GM18861 (cell line): ENCODE measurements at regions not wholly inside any gene's neighbourhood (a gene's known extent, or its start where the extent isn't known, plus 50 kb on each side); places are given as distances from the start of the nearest gene placed in this dataset.
"Not testable (repeated sequence)": the region's sequence is repeated elsewhere in the genome, so short reads cannot be mapped to it uniquely, and the experiment has no call there.

Source experiments
- ATAC-seq: cut with Tn5 transposase; IDR thresholded peaks from one replicate; pipeline ENCODE4 v1.9.1; 2021; ENCODE audit not compliant: unreplicated experiment

DNA sequence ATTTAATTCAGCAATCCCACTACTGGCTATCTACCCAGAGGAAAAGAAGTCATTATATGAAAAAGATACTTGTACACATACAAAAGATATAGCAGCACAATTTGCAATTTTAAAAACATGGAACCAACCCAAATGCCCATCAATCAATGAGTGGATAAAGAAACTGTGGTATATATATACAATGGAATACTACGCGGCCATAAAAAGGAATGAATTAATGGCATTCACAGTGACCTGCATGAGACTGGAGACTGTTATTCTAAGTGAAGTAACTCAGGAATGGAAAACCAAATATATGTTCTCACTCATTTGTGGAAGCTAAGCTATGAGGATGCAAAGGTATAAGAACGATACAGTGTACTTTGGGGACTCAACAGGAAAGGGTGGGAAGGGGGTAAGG, 102.8 kb upstream of the KCNMA1 start:
- ATAC-seq = not testable (repeated sequence)

DNA sequence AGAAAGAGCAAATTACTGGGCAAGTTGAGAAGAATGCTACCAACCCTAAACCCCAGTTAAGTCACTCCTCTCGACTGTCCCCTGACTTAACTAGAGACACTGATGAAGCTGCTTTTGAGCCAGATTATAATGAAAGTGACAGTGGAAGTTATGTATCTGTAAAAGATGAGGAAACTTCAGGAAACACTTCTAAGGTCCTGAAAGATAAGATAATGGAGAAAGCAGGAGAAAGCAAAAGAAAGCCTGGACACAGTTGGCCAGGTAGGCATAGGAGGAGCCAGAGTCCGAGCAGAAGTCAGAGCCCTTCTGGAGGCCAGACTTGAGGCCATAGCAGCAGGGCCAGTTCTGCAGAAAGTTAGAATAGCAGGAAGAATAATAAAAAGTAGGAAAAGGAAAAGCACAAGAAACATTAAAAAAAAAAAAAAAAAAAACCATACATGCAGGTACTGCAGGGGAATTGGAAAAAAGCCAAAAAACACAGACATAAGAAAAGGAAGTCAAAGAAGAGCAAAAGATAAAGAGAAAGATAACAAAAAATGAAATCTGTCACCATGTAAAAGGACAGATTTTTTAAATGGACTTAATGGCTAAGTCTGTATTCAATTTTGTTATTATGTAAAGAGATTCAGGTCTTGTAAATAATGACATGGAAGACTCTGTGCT, 101.0 kb upstream of the KCNMA1 start:
- no peak for ATAC-seq

DNA sequence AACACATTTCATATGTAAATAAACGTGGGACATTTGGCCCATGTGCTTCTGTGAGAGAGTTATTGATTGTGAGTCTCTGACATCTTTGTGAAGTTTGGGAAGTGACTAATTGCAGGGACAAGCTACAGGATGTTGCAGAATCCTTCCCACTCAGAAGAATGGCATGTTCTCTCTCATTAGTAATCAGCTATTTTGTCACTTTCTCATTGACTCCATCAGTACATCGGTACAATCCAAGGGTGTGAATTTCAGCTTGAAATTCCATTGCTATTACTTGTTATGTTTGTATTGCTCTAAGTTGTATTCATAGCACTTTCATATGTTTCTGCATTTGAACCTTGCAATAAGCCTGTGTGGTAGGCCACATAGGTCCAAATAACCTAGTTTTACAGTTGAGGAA, 100.0 kb upstream of the KCNMA1 start:
- no peak for ATAC-seq

DNA sequence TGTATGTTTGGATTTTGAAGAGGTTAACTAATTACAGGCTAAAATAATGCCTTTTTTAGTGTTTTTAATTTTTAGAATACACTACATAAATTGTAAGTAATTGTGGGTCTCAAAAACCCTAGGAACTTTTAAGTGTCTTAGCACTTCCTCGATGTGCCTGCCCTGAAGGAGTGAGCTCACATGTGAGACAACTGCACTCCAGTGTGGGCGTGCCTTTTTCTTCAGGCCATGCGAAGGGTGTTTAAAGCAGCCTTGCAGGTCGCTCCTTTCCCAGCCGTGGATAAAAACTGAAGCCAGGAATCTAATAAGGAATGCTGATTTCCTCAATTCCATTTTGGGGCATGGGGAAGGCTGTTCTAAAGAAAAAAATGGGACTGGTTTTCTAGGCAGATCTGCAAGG, 97.5 kb upstream of the KCNMA1 start:
- ATAC-seq = not testable (repeated sequence)

DNA sequence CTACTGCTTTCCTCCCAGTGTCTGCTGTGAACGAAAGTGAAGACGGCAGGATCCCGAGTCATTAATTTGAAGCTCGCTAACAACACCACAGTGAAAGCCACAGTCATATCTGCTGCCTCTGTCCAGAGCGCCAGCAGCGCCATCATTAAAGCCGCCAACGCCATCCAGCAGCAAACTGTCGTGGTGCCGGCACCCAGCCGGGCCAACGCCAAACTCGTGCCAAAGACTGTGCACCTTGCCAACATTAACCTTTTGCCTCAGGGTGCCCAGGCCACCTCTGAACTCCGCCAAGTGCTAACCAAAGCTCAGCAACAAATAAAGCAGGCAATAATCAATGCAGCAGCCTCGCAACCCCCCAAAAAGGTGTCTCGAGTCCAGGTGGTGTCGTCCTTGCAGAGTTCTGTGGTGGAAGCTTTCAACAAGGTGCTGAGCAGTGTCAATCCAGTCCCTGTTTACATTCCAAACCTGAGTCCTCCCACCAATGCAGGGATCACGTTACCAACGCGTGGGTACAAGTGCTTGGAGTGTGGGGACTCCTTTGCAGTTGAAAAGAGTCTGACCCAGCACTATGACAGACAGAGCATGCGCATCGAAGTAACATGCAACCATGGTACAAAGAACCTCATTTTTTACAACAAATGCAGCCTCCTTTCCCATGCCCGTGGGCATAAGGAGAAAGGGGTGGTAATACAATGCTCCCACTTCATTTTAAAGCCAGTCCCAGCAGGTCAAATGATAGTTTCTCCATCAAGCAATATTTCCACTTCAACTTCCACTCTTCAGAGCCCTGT, 94.8 kb upstream of the KCNMA1 start:
- ATAC-seq = no peak

DNA sequence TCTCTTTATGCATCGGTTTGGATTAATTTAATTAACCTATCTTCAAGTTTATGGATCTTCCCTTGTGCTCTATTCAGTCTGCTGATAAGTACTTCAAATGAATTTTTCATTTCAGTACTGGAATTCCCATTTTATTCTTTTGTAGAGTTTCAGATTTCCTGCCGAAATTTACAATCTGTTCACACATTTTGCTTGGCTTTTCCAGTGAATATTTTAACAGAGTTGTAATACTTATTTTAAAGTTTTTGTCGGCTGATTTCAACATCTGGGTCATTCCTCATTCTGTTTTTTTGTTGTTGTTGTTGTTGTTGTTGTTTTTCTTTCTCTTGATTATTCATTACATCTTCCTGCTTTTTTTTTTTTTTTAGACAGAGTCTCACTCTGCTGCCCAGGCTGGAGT, 89.9 kb upstream of the KCNMA1 start:
- no peak for ATAC-seq

DNA sequence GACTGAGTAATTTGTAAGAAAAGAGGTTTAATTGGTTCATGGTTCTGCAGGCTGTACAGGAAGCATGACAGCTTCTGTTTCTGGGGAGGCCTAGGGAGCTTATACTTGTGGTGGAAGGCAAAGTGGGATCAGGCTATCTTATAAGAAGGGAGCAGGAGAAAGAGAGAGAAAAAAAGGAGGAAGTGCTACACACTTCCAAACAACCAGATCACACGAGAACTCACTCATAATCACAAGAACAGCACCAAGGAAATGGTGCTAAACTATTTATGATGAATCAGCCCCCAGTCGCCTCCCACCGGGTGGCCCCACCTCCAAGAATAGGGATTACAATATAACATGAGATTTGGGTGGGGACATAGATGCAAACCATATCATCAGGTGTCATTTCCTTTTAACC, 89.1 kb upstream of the KCNMA1 start:
- no peak for ATAC-seq

DNA sequence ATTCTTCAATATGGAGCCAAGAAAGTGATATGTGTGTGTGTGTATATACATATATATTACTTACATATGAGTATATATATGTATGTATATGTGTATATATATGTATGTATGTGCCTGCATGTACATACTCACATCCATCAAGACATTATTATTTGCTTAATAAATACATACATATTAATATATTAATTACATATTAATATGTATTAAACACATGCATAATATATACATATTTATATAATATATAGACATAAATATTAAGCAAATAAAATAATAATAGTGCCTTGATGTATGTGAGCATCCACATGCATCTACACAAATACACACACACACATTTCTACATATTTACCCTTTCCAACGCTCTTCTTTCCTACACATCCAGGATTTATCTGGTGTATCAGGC, 88.7 kb upstream of the KCNMA1 start:
- no peak for ATAC-seq

DNA sequence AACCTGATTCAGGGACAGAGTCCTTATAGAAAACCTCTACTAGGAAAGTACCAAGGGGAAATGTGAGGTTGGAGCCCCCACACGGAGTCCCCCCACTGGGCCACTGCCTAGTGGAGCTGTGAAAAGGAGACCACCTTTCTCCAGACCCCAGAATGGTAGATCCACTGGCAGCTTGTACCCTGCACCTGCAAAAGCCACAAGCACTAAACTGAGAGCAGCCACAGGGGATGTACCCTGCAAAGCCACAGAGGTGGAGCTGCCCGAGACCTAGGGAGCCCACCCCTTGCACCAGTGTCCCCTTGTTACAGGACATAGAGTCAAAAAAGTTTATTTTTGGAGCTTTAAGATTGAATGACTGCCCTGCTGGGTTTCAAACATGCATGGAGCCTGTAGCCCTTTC, 87.2 kb upstream of the KCNMA1 start:
- no peak for ATAC-seq

DNA sequence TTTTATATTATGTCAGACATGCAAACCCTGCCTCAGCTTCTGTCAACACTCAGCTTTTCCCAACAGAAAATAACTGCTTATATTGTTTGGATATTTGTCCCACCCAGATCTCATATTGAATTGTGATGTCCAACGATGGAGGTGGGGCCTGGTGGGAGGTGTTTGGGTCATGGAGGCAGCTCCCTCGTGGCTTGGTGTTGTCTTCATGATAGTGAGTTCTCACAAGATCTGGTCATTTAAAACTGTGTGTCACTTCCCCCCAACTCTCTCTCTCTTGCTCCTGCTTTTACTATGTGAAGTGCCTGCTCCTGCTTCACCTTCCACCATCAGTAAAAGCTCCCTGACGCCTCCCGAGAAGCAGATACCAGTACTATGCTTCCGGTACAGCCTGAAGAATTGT, 85.8 kb upstream of the KCNMA1 start:
- no peak for ATAC-seq

DNA sequence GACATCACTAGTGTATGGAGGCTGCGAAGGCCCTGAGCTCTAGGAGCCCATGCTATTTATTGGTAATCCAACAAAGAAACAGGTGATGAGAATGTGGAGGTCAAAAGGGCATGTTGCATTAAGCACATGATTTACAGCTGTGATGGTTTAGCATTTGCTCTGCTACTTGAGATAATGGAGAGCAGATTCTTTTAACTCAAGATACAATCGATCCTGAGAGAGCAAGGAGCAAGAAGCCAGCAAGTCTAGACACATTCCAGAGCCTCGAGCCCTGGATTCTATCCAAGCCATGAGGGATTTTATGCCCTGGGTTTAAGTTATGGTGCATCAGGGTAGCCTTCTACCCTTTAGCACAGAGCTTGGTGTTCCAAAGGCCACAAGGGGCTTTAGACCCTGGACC, 85.3 kb upstream of the KCNMA1 start:
- not testable (repeated sequence) for ATAC-seq

DNA sequence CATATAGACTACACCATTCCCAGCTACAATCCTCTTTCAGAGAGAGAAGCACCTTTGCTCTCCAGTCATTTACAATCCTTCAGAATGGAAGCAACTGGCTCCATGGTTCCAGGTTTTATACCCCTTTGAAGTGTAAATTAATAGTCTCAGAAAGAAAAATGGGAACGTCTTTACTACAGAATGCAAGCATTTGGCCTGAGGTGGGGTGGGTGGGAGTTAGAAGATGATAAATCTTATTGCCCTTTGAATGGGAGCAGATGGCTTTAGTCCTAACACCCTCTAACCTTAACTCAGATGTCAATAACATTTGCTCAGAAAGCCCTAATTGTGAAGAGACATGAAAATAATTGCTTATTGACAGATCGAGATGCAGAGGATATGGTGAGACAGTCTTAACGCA, 84.2 kb upstream of the KCNMA1 start:
- ATAC-seq = no peak

DNA sequence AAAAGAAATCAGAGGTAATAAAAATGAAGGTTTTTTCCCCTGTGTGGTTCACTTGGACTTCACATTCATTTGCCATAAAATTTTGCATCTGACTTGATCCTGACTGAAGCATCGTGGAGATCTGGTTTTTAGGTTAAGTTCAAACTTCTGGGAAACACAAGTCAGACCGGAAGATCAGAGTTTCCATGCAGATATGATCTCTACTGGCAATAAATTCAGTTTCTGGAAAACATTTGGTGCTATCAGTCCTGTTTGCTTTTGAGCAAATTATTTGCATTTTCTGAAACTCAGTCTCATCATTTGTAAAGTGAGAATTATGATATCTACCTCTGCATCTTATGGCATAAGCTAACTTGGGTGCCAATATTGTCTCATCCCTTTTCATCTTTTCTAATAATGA, 81.3 kb upstream of the KCNMA1 start:
- no peak for ATAC-seq

DNA sequence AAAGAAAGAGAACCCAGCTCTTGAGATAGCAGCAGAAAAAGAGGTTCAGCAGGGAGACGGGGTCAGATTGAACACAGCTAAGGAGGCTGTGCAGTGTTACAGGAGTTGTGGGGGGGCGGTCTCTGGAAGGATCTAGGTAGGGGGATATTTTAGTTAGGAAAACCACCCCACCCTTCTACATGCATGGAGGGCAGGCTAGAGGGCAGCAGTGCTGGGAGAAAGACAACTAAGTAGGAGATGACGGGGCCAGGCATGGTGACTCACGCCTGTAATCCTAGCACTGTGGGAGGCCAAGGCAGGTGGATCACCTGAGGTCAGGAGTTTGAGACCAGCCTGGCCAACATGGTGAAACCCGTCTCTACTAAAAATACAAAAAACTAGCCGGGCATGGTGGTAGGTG, 80.7 kb upstream of the KCNMA1 start:
- ATAC-seq = not testable (repeated sequence)

DNA sequence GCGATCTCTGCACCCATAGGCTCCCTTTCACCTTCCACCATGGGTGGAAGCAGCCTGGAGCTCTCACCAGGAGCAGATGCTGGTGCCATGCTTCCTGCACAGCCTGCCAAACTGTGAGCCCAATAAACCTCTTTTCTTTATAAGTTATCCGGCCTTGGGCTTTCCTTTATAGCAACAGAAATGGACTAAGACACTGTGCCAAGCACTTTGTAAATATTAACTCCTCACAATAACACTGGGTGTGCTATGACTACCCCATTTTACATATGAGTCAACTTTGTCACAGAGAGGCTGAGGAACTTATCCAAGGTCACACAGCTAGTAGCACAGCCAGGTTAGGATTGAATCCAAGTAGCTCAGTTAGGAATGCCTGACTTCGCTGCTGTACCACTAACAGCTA, 79.7 kb upstream of the KCNMA1 start:
- no peak for ATAC-seq

DNA sequence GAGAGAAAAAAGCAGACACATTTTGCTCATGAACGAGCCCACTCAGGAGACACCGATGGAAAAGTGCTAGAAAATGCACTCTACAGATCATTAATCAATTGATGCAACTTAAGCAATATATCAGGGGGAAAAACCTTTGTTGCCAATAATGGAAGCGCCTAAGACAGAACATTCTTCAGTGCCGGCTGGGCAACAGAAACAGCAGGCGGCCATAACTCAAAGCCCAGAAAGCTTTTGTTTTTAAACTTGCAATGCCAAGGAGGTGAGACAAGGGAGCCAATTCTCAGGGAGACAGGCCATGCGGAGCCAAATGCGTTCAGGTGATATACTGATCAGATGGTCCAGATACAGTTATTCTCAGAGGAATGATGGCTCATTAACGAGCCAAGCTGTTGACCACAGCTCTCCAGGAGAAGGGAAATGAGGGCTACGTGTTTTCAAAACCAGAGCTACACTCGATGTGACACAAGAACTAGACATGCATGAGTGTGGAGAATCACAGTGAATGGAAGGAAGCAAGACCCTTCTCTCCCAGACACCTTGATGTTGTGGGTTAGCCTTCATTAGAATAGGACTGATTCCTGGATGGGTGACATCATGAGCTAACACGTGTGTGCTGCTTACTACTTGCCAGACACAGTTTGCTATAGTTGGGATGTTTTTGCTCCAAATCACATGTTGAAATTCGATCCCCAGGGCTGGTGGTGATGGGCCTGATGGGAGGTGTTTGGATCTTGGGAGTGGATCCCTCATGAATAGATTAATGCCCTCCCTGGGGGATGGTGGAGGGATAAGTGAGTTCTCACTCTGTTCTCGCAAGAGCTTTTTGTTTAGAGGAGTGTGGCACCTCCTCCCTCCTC, 79.1 kb upstream of the KCNMA1 start:
- no peak for ATAC-seq

DNA sequence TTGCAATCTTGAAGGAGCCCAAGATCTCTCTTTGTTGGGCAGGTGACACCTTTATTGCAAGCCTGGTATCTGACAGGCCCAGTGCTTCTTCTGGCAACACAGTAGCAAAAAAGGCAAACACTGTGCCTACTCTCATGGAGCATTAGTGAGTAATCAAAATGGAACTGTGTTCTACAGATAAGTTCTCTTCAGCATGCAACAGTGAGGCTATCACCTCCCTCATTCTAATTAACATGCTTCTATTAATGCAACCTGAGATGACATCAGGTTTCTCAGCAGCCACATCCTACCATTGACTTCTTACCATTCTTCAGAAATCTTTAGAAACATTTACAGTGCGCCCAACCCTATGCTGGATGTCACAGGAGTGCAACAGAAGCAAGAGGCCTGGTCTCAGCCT, 77.9 kb upstream of the KCNMA1 start:
- no peak for ATAC-seq

DNA sequence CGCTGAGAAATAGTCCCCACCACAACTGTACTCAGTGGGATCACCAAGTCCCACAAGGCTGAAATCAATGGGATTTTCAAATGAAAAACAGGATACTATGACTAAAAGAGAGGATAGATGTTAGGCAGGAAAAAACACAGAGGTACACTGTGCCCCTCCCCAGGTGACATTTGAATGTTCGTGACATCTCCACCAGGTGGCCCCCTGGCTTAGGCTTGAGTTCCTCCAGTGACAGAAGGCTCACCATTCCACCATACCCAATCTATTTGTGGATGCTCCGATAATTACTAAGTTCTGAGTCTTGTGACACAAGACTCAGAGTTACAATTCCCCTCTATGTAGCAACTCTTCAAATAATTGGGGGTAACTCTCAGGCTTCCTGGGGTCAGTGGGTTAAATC, 77.5 kb upstream of the KCNMA1 start:
- no peak for ATAC-seq

DNA sequence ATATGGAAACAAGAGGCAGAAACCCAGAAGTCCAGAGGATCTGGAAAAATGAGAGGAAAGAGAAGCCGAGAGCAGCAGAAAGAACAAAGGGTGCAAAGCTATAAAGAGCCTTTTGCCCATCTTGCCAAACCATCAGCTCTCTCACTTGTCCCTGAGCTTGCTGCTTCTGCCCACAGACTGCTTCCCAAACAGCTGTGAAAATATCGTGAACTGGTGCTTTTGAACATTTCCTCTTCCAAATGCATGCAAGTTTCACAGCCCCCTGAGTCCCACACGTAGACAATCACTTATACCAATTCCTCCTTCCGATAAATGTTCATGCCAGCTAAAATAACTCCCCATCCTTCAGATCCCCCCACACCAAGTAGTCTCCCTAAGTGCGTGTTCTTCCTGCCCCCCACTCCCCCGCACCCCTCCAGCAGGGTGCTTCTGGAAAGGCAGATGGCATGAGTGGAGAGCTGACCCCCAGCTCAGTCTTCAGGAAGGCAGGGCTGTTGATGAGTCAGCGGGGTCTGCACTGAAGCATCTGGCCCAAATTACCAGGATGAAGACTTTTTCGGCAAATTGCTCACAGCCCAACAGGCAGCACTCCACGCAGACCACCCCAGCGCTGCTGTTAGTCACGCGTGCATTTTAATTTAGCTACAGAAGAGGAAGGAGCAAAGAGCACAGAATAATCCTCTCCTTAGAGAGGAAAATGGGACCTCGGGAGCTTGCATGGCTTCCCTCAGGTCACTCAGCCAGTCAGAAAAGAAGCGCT, 76.1 kb upstream of the KCNMA1 start:
- ATAC-seq = no peak

DNA sequence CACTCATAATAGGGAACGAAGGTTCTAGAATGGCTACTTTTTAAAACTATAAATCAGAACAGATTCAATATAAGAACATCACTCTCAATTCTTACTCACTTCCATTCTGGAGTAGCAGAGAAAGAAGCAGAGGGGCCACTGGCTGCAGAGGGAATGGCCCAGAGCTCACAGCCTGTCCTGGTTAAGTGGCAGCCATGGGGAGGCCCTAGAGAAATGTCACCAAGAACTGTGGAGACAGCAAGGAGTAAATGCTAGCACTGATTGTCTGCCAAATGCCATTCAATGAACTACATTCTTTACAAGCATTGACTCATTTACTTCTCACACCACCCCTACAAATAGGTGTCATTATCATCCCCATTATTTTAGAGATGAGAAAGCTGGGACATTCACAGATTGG, 74.6 kb upstream of the KCNMA1 start:
- ATAC-seq = no peak

DNA sequence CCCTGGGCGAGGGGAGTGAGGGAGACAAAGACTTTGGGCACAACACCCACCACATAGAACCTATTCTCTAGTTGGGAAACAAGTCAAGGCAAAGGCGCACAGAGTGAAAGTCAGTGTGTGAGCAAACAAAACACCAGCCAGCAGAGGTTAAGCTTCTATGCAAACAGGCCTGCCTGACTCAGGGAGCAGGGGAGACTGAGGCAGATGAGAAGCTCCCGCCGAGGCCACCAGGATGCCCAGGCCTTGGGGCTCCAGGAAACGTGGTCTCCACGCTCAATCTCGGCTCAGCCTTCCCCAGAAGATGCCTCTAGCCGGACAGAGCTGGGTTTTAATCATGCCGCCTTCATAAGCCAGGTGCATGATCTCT, 74.1 kb upstream of the KCNMA1 start:
- ATAC-seq = no peak
